Keratinocyte (primary cell): ENCODE measurements at regions not wholly inside any gene's neighbourhood (a gene's known extent, or its start where the extent isn't known, plus 50 kb on each side); places are given as distances from the start of the nearest gene placed in this dataset.

Source experiments
- DNase-seq: peaks from one replicate; pipeline ENCODE4 v3.0.0-alpha.2; 2011; ENCODE audit warnings: low read depth, missing footprints, low spot score
- FAIRE-seq: peaks from 2 replicates; lab custom pipeline; 2011; peaks lifted over from hg19 to GRCh38; lab: Jason Lieb, UNC
- H2AFZ ChIP-seq: 2 replicates; pipeline ENCODE4 v1.6.0; 2012; ENCODE audit warnings: low read length, control low read depth, inconsistent platforms; ENCODE audit not compliant: control insufficient read depth
- H3K27ac ChIP-seq: 2 replicates; pipeline ENCODE4 v1.5.1; 2011; ENCODE audit warnings: low read length; ENCODE audit not compliant: control insufficient read depth, insufficient read depth
- H3K27me3 ChIP-seq: 3 replicates; pipeline ENCODE4 v1.6.0; 2011; ENCODE audit warnings: low read length; ENCODE audit not compliant: control insufficient read depth, insufficient read depth; ENCODE audit errors: extremely low read depth
- H3K36me3 ChIP-seq, 2 experiments: 2 replicates in 1 of 2; 3 replicates in 1 of 2; pipeline ENCODE4 v1.5.1; 2011; ENCODE audit warnings: low read length in 2 of 2, mild to moderate bottlenecking in 1 of 2; ENCODE audit not compliant: control insufficient read depth in 2 of 2, insufficient read depth in 2 of 2; ENCODE audit errors: extremely low read depth in 1 of 2
- H3K4me1 ChIP-seq: 3 replicates; pipeline ENCODE4 v1.5.1; 2011; ENCODE audit warnings: low read length; ENCODE audit not compliant: control insufficient read depth, insufficient read depth; ENCODE audit errors: extremely low read depth
- H3K4me2 ChIP-seq: 3 replicates; pipeline ENCODE4 v1.6.0; 2011; ENCODE audit warnings: low read depth, low read length; ENCODE audit not compliant: control insufficient read depth, insufficient read depth; ENCODE audit errors: extremely low read depth
- H3K4me3 ChIP-seq, 3 experiments: fragments of 200-600 bp in 1 of 3; sonication (generic) in 1 of 3; 2 replicates in 2 of 3; 3 replicates in 1 of 3; pipeline ENCODE4 v1.5.1; 2011 to 2016; ENCODE audit warnings: low read length in 3 of 3, mild to moderate bottlenecking in 3 of 3, control low read depth in 2 of 3, inconsistent platforms in 1 of 3, low read depth in 1 of 3, mixed read lengths in 1 of 3, mixed run types in 1 of 3, moderate library complexity in 1 of 3; ENCODE audit not compliant: control insufficient read depth in 2 of 3, insufficient read depth in 2 of 3; ENCODE audit errors: extremely low read depth in 1 of 3
- H3K79me2 ChIP-seq: 2 replicates; pipeline ENCODE4 v1.6.0; 2012; ENCODE audit warnings: low read length; ENCODE audit not compliant: control insufficient read depth, insufficient read depth
- H3K9ac ChIP-seq: 3 replicates; pipeline ENCODE4 v1.6.0; 2011; ENCODE audit warnings: low read length; ENCODE audit not compliant: control insufficient read depth, insufficient read depth; ENCODE audit errors: extremely low read depth
- H3K9me1 ChIP-seq: 3 replicates; pipeline ENCODE4 v1.6.0; 2011; ENCODE audit warnings: low read length; ENCODE audit not compliant: control insufficient read depth, insufficient read depth; ENCODE audit errors: extremely low read depth
- H3K9me3 ChIP-seq: 2 replicates; pipeline ENCODE4 v1.5.1; 2012; ENCODE audit warnings: low read depth, low read length; ENCODE audit not compliant: control insufficient read depth
- H4K20me1 ChIP-seq: 3 replicates; pipeline ENCODE4 v1.6.0; 2011; ENCODE audit warnings: low read length; ENCODE audit not compliant: control insufficient read depth, insufficient read depth; ENCODE audit errors: extremely low read depth
- CTCF ChIP-seq, 3 experiments: IDR thresholded peaks in 1 of 3; conservative IDR thresholded peaks in 1 of 3; optimal IDR thresholded peaks in 1 of 3; 2 replicates in 2 of 3; 3 replicates in 1 of 3; pipeline versions ENCODE3 to v1.5.1; 2011; ENCODE audit warnings: low read length in 3 of 3, mild to moderate bottlenecking in 3 of 3, moderate library complexity in 2 of 3, control low read depth in 1 of 3, inconsistent platforms in 1 of 3; ENCODE audit not compliant: insufficient read depth in 2 of 3; ENCODE audit errors: extremely low read depth in 1 of 3
- EZH2 ChIP-seq: IDR thresholded peaks from one replicate; pipeline ENCODE4 v1.6.1; 2012; ENCODE audit warnings: inconsistent platforms, mild to moderate bottlenecking, low read length, moderate library complexity
- dilution Hi-C: fragments of 300-500 bp; cut with MboI; formaldehyde crosslinking; loops from one replicate; pipeline ENCODE4 v1.7.0; 2020; ENCODE audit warnings: low sequenced_read_pairs; ENCODE audit not compliant: extremely low pct_ligation_motif_present

- no peak overlapping the region for H2AFZ ChIP-seq
- no peak overlapping the region for H3K9ac ChIP-seq
- H3K36me3 ChIP-seq, result no peaks in the 10 kb centered on the region
- H3K4me2 ChIP-seq, result no peak overlapping the region
- H3K4me3 ChIP-seq, result no peak overlapping the region
- no peak for FAIRE-seq
- H3K27ac ChIP-seq, result no peak overlapping the region
- DNase-seq, result no peak
- H3K27me3 ChIP-seq, result no peaks in the 10 kb centered on the region
- no peaks in the 10 kb centered on the region for H4K20me1 ChIP-seq
- H3K4me1 ChIP-seq, result no peaks in the 10 kb centered on the region
- H3K79me2 ChIP-seq, result no peaks in the 10 kb centered on the region
- dilution Hi-C loops, result no loop called here
- no peaks in the 10 kb centered on the region for H3K9me1 ChIP-seq
- no peak for TF ChIP-seq CTCF (optimal IDR thresholded peaks at IDR 0.05 in 1 of 3, IDR thresholded peaks at IDR 0.05 in 1 of 3, conservative IDR thresholded peaks at IDR 0.05 in 1 of 3; ENCODE audit: extremely low read depth in 1 of 3, insufficient read depth in 2 of 3, low read length in 3 of 3)
- TF ChIP-seq EZH2, result no peak
- H3K9me3 ChIP-seq, result no peaks in the 10 kb centered on the region
Measured at GRCh38 chr15:72912121-72912520, 128.6 kb upstream of the ADPGK start.

GRCh38 chr15:72911626-72912025 is 128.1 kb upstream of the ADPGK start:
- Histone ChIP-seq H3K4me1 (no peaks in the 10 kb centered on the region), H4K20me1 (no peaks in the 10 kb centered on the region), H3K4me3 (no peak overlapping the region), H3K27me3 (no peaks in the 10 kb centered on the region), H3K9ac (no peak overlapping the region), H3K9me3 (no peaks in the 10 kb centered on the region), H3K79me2 (no peaks in the 10 kb centered on the region), H3K36me3 (no peaks in the 10 kb centered on the region), H3K4me2 (no peak overlapping the region), H3K27ac (no peak overlapping the region), H3K9me1 (no peaks in the 10 kb centered on the region), H2AFZ (no peak overlapping the region)
- dilution Hi-C loops, result no loop called here
- TF ChIP-seq EZH2 (no peak), CTCF (optimal IDR thresholded peaks at IDR 0.05 in 1 of 3, IDR thresholded peaks at IDR 0.05 in 1 of 3, conservative IDR thresholded peaks at IDR 0.05 in 1 of 3; ENCODE audit: extremely low read depth in 1 of 3, insufficient read depth in 2 of 3, low read length in 3 of 3) (no peak)
- DNase-seq (no peak), FAIRE-seq (no peak)
